ENCODE measurements at regions not wholly inside any gene's neighbourhood (a gene's known extent, or its start where the extent isn't known, plus 50 kb on each side); places are given as distances from the start of the nearest gene placed in this dataset.

DNA sequence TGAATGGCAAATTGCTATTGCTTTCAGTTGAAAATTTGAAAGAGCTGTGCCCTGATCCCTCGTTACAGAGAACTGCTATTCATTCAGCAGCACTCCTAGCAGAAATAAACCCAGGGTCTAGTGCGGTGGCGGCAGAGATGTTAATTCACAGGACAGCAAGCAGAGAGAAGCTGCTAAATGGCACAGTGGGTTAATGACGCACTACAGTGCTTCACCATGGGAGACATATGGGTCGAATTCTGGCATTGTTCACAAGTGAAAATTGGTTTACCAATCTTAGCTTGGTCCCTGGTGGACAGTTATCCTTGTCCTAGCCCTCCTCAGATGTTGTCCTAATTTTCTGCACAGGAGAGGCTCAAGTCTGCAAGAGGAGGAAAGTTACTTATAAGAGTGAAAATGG lies 807.4 kb downstream of the TLE1 start:
- TF ChIP-seq, protein P1, sequence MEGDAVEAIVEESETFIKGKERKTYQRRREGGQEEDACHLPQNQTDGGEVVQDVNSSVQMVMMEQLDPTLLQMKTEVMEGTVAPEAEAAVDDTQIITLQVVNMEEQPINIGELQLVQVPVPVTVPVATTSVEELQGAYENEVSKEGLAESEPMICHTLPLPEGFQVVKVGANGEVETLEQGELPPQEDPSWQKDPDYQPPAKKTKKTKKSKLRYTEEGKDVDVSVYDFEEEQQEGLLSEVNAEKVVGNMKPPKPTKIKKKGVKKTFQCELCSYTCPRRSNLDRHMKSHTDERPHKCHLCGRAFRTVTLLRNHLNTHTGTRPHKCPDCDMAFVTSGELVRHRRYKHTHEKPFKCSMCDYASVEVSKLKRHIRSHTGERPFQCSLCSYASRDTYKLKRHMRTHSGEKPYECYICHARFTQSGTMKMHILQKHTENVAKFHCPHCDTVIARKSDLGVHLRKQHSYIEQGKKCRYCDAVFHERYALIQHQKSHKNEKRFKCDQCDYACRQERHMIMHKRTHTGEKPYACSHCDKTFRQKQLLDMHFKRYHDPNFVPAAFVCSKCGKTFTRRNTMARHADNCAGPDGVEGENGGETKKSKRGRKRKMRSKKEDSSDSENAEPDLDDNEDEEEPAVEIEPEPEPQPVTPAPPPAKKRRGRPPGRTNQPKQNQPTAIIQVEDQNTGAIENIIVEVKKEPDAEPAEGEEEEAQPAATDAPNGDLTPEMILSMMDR (IDR thresholded peaks at IDR 0.05), result no peak
- ATAC-seq (no peak), FAIRE-seq (no peak), DNase-seq (no peak)
- Histone ChIP-seq H3K27me3 (peaks cover 0 to 5% (median 0%) of the 10 kb centered on the region in 4 donors), H3K36me3 (no peaks in the 10 kb centered on the region), H3K4me1 (no peaks in the 10 kb centered on the region), H3K4me3 (no peak overlapping the region), H3K9me3 (no peaks in the 10 kb centered on the region), H3K27ac (no peak overlapping the region)
- 41 to 47% methylated on average over 5 of the region's 5 CpGs for WGBS, 2 donors
- intact Hi-C loops (cut with DNase I), result no loop called here

DNA sequence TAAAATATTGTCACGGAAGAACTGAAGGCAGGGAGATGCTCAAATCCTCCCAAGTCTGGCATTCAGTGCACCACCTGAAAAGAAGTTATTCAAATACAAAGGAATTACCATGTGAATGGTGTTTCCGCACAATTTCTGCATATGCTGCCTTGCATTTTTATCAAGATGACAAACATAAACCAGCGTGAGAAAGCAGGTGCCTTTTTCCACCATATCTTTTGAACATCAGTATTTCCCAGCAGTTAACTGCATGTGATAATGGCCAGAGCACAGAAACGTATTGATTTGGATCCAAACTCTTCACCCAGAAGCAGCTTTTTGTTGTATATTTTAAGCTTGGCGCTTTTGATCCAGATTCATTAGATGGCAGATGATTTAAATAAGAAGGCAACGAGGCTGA lies 808.0 kb downstream of the TLE1 start:
- 15 to 18% methylated on average over 6 of the region's 6 CpGs for WGBS, 2 donors
- TF ChIP-seq, protein P1 (IDR thresholded peaks at IDR 0.05), result no peak
- Histone ChIP-seq H3K27ac (no peak overlapping the region), H3K36me3 (no peaks in the 10 kb centered on the region), H3K9me3 (no peaks in the 10 kb centered on the region), H3K4me3 (no peak overlapping the region), H3K27me3 (peaks cover 0 to 5% (median 0%) of the 10 kb centered on the region in 4 donors), H3K4me1 (no peaks in the 10 kb centered on the region)
- intact Hi-C loops (cut with DNase I), result no loop called here
- no peak for ATAC-seq
- no peak for DNase-seq
- no peak for FAIRE-seq

DNA sequence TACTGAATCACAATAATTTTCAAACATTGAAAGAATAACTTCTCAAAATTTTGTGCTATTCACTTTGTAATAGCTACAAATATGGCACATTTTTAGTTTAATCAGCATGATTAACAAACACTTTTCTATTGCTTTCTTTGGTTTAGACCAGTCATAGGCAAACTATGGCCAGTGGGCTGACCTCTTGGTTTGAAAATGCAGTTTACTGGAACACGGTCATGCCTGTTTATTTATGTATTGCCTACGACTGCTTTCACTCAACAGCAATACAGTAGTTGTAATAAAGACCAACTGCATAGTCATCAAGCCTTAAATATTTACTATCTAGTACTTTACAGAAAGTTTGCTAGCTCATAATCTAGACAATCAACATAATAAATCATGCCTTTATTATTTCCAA lies 810.8 kb downstream of the TLE1 start:
- TF ChIP-seq, protein P1 (IDR thresholded peaks at IDR 0.05), result no peak
- 66 to 78% methylated on average over 2 of the region's 2 CpGs for WGBS, 2 donors
- Histone ChIP-seq H3K36me3 (no peaks in the 10 kb centered on the region), H3K27me3 (no peaks in the 10 kb centered on the region), H3K27ac (no peak overlapping the region), H3K4me1 (no peaks in the 10 kb centered on the region), H3K4me3 (no peak overlapping the region), H3K9me3 (no peaks in the 10 kb centered on the region)
- DNase-seq (no peak), ATAC-seq (no peak), FAIRE-seq (no peak)
- intact Hi-C loops (cut with DNase I), result no loop called here

DNA sequence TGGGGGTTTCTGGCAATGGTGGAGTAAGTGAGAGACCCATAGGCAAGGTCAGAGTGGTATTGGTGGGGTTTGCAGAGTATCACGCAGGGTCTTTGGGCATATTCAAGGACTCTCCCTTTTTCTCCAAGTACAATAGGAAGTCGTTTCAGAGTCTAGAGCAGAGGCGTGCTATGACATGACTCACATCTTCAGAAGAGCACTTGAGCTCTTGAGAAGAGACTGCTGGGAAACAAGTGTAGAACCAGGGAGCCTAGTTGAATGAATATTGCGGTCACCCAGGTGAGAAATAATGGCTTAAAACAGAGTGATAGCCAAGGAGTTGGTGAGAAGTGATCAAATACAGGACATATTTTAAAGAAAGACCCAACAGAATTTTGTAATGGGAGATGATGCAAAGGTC lies 813.4 kb downstream of the TLE1 start:
- Histone ChIP-seq H3K4me3 (no peak overlapping the region), H3K36me3 (no peaks in the 10 kb centered on the region), H3K27me3 (no peaks in the 10 kb centered on the region), H3K27ac (no peak overlapping the region), H3K9me3 (no peaks in the 10 kb centered on the region), H3K4me1 (no peaks in the 10 kb centered on the region)
- DNase-seq (no peak), ATAC-seq (no peak), FAIRE-seq (no peak)
- intact Hi-C loops (cut with DNase I), result no loop called here
- WGBS, 2 donors, result 51 to 77% methylated on average over 4 of the region's 4 CpGs
- TF ChIP-seq, protein P1 (IDR thresholded peaks at IDR 0.05), result no peak

DNA sequence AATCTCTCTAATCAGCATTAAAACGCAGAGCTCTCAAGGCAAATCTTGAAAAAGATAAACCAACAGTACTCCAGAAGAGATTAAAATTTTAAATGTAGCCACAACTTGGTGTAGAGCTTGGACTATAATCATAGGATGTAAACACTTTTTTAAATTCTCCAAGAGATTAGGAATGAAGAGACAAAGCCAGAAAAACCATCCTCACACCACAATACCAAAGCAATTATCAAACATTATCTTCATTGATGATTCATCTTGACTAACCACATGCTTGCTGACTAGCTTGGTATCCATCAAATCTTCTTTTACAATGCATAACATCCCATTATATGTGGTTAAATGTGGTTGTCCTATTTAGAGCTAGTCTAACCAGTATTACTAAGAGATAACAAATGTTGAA lies 815.1 kb downstream of the TLE1 start:
- no peak overlapping the region for H3K27ac ChIP-seq
- ATAC-seq (no peak), DNase-seq (no peak), FAIRE-seq (no peak)
- WGBS, 2 donors, result 18 to 21% methylated on average over 1 of the region's 1 CpG
- H3K36me3 ChIP-seq, result no peaks in the 10 kb centered on the region
- H3K27me3 ChIP-seq, result no peaks in the 10 kb centered on the region
- TF ChIP-seq, protein P1 (IDR thresholded peaks at IDR 0.05), result no peak
- no peaks in the 10 kb centered on the region for H3K4me1 ChIP-seq
- no peaks in the 10 kb centered on the region for H3K9me3 ChIP-seq
- intact Hi-C loops (cut with DNase I), result no loop called here
- H3K4me3 ChIP-seq, result no peak overlapping the region

Measured in pancreas (tissue), 10 donors.